A673 (cell line): ENCODE measurements at regions not wholly inside any gene's neighbourhood (a gene's known extent, or its start where the extent isn't known, plus 50 kb on each side); places are given as distances from the start of the nearest gene placed in this dataset.

ENCODE experiments used
- EZH2 ChIP-seq: fragments of 200-600 bp; sonication (generic); IDR thresholded peaks from 2 replicates; pipeline ENCODE4 v1.6.1; 2017; ENCODE audit warnings: borderline replicate concordance, low read depth, mild to moderate bottlenecking, mixed read lengths, antibody characterized with exemption, low read length; ENCODE audit not compliant: poor library complexity, severe bottlenecking
- TF ChIP-seq, protein P1 (sequence below): fragments of 300-800, 200-600 bp; sonication (generic); conservative IDR thresholded peaks from 2 replicates; pipeline ENCODE4 v1.5.1; 2017; ENCODE audit warnings: low read depth, mild to moderate bottlenecking, antibody characterized with exemption, low read length, moderate library complexity, mixed read lengths

DNA sequence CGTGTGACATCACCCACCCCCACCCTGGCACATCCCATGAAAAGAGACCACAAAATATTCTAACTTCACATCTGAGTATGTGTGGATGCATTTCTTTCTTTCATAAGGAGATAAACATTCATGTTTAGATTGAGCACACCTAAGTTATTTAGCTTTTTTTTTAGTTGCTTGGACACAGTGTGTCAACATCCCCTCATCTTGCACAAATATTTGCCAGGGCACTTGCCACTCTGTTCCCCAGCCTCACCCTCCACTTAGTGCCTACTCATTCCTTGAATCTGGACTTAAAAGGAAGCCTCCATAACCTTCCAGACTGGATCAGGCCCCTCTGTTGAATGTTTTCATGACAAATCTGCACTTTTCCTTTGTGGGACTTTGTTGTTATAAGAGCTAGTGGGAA is 338.9 kb upstream of the IGFBP3 start:
- TF ChIP-seq, protein P1, sequence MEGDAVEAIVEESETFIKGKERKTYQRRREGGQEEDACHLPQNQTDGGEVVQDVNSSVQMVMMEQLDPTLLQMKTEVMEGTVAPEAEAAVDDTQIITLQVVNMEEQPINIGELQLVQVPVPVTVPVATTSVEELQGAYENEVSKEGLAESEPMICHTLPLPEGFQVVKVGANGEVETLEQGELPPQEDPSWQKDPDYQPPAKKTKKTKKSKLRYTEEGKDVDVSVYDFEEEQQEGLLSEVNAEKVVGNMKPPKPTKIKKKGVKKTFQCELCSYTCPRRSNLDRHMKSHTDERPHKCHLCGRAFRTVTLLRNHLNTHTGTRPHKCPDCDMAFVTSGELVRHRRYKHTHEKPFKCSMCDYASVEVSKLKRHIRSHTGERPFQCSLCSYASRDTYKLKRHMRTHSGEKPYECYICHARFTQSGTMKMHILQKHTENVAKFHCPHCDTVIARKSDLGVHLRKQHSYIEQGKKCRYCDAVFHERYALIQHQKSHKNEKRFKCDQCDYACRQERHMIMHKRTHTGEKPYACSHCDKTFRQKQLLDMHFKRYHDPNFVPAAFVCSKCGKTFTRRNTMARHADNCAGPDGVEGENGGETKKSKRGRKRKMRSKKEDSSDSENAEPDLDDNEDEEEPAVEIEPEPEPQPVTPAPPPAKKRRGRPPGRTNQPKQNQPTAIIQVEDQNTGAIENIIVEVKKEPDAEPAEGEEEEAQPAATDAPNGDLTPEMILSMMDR = no peak
- TF ChIP-seq EZH2 = no peak
